HFFc6 (cell line): ENCODE measurements at regions not wholly inside any gene's neighbourhood (a gene's known extent, or its start where the extent isn't known, plus 50 kb on each side); places are given as distances from the start of the nearest gene placed in this dataset.

ENCODE experiments used
- DNase-seq: peaks from one replicate; pipeline ENCODE4 v3.0.0-alpha.2; 2018
- H3K27ac Mint-ChIP-seq: 2 replicates; pipeline ENCODE4 v1.8.0; 2020; ENCODE audit warnings: mild to moderate bottlenecking, mixed read lengths
- H3K27me3 Mint-ChIP-seq: 2 replicates; pipeline ENCODE4 v1.8.0; 2021; ENCODE audit warnings: mild to moderate bottlenecking, moderate library complexity, mixed read lengths; ENCODE audit not compliant: insufficient read depth
- H3K36me3 Mint-ChIP-seq: 2 replicates; pipeline ENCODE4 v1.8.0; 2021; ENCODE audit warnings: low read depth, mixed read lengths
- H3K4me1 Mint-ChIP-seq: 2 replicates; pipeline ENCODE4 v1.8.0; 2020; ENCODE audit warnings: low read depth, mixed read lengths
- H3K4me3 Mint-ChIP-seq: 2 replicates; pipeline ENCODE4 v1.8.0; 2020; ENCODE audit warnings: mild to moderate bottlenecking, moderate library complexity, mixed read lengths
- H3K9me3 Mint-ChIP-seq: 2 replicates; pipeline ENCODE4 v1.8.0; 2020; ENCODE audit warnings: mild to moderate bottlenecking, mixed read lengths
- TF ChIP-seq, protein P1 (sequence below): fragments of 200-600 bp; sonication (generic); IDR thresholded peaks from 2 replicates; pipeline ENCODE4 v1.5.0; 2021; ENCODE audit warnings: antibody characterized with exemption, mild to moderate bottlenecking

DNA sequence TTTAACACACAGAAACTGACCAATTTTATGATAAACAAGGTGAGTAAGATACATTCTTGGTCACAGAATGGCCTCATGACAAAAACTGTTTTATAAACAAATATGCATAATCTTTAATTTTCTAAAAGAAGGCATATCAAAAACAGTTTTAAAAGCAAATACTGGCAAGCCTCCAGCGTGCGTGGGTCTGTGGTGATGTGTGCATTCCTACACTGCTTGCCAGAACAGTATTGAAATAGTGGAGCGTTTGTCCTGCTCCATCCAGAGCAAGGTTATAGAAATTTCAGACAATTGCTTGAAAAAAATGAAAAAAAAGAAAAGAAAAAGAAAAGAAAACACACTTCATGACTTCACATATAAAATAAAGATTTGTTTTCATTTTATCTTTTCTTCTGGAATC, 140.9 kb downstream of the MZT1 start:
- Mint-ChIP-seq H3K4me1 (no peaks in the 10 kb centered on the region), H3K9me3 (peaks cover 5% of the 10 kb centered on the region), H3K4me3 (no peak overlapping the region), H3K27ac (no peak overlapping the region), H3K27me3 (no peaks in the 10 kb centered on the region), H3K36me3 (no peaks in the 10 kb centered on the region)
- DNase-seq: no peak
- TF ChIP-seq, protein P1, sequence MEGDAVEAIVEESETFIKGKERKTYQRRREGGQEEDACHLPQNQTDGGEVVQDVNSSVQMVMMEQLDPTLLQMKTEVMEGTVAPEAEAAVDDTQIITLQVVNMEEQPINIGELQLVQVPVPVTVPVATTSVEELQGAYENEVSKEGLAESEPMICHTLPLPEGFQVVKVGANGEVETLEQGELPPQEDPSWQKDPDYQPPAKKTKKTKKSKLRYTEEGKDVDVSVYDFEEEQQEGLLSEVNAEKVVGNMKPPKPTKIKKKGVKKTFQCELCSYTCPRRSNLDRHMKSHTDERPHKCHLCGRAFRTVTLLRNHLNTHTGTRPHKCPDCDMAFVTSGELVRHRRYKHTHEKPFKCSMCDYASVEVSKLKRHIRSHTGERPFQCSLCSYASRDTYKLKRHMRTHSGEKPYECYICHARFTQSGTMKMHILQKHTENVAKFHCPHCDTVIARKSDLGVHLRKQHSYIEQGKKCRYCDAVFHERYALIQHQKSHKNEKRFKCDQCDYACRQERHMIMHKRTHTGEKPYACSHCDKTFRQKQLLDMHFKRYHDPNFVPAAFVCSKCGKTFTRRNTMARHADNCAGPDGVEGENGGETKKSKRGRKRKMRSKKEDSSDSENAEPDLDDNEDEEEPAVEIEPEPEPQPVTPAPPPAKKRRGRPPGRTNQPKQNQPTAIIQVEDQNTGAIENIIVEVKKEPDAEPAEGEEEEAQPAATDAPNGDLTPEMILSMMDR: no peak

DNA sequence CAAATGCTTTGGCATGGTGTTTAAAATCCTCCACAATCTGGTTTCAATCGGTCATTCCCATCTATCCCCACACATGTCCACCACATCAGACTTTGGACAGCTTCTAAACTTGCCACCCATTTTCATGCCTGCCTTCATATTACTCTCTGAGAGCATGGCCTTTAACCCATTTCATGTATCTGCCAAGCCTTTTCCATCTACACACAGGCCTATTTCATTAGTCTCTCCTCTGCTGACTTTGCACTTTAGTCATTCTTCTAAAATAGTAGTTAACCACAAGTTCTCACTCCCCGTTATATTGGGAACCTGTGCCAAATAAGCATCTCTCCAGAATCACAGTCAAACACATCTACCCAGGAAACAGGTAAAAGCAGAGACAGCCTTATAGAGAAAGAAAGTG, 142.2 kb downstream of the MZT1 start:
- TF ChIP-seq, protein P1: no peak
- no peak for DNase-seq
- H3K4me1 Mint-ChIP-seq: no peaks in the 10 kb centered on the region
- H3K36me3 Mint-ChIP-seq: no peaks in the 10 kb centered on the region
- no peaks in the 10 kb centered on the region for H3K27me3 Mint-ChIP-seq
- H3K27ac Mint-ChIP-seq: no peak overlapping the region
- H3K4me3 Mint-ChIP-seq: no peak overlapping the region
- peaks cover 5% of the 10 kb centered on the region for H3K9me3 Mint-ChIP-seq

GRCh38 chr13:72571191-72571590, 156.2 kb downstream of the MZT1 start:
- H3K9me3 Mint-ChIP-seq: peaks cover 28% of the 10 kb centered on the region
- H3K36me3 Mint-ChIP-seq: no peaks in the 10 kb centered on the region; the same call in 1 of the 2 replicates
- no peak overlapping the region for H3K27ac Mint-ChIP-seq
- no peaks in the 10 kb centered on the region for H3K4me1 Mint-ChIP-seq
- H3K4me3 Mint-ChIP-seq: no peak overlapping the region
- no peak for DNase-seq
- no peaks in the 10 kb centered on the region; the same call in 1 of the 2 replicates for H3K27me3 Mint-ChIP-seq
- TF ChIP-seq, protein P1: no peak

- H3K36me3 Mint-ChIP-seq: no peaks in the 10 kb centered on the region; the same call in 1 of the 2 replicates
Measured at GRCh38 chr13:72570019-72570418, 157.4 kb downstream of the MZT1 start.

DNA sequence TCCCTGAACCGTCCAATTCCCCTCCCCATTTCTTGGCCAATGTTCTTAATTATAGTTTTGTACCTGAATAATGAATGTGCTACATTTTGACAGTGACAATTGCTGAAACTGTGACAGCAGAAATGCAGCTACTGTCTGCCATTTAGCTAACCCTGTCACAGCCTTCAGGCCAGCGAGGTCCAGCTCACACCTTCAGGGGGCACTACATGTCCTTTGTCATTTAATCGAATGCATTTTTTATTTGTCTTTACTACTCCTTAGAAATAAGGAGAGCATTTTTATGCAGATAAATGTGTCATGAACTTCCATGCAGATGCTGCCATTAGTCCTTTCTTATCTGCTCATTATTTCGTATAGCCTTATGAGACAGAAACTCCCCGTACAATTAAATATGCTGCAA, 159.9 kb downstream of the MZT1 start:
- no peak overlapping the region for H3K27ac Mint-ChIP-seq
- H3K36me3 Mint-ChIP-seq: no peaks in the 10 kb centered on the region
- no peaks in the 10 kb centered on the region; the same call in 1 of the 2 replicates for H3K27me3 Mint-ChIP-seq
- no peak for DNase-seq
- TF ChIP-seq, protein P1: no peak
- no peaks in the 10 kb centered on the region; the same call in 1 of the 2 replicates for H3K9me3 Mint-ChIP-seq
- no peak overlapping the region for H3K4me3 Mint-ChIP-seq
- no peaks in the 10 kb centered on the region for H3K4me1 Mint-ChIP-seq

More at GRCh38 chr13:72570019-72570418, 157.4 kb downstream of the MZT1 start:
- Mint-ChIP-seq H3K4me1 (no peaks in the 10 kb centered on the region), H3K27ac (no peak overlapping the region), H3K4me3 (no peak overlapping the region), H3K9me3 (peaks cover 16% of the 10 kb centered on the region), H3K27me3 (no peaks in the 10 kb centered on the region; the same call in 1 of the 2 replicates)
- no peak for DNase-seq
- TF ChIP-seq, protein P1: no peak

GRCh38 chr13:72566526-72566925, 160.9 kb downstream of the MZT1 start:
- Mint-ChIP-seq H3K9me3 (no peaks in the 10 kb centered on the region; the same call in 1 of the 2 replicates), H3K36me3 (no peaks in the 10 kb centered on the region), H3K27me3 (no peaks in the 10 kb centered on the region), H3K27ac (no peak overlapping the region), H3K4me3 (no peak overlapping the region), H3K4me1 (no peaks in the 10 kb centered on the region)
- no peak for DNase-seq
- TF ChIP-seq, protein P1: no peak
